Uterus (tissue), 2 donors: ENCODE measurements at regions not wholly inside any gene's neighbourhood (a gene's known extent, or its start where the extent isn't known, plus 50 kb on each side); places are given as distances from the start of the nearest gene placed in this dataset.

ENCODE experiments used
- CTCF ChIP-seq, 4 experiments: fragments of 200-600 bp in 2 of 4; fragments of 450-650 bp in 2 of 4; sonication (generic) in 2 of 4; IDR thresholded peaks; one replicate each; pipeline ENCODE4 v1.5.1; 2016 to 2019; ENCODE audit warnings: antibody characterized with exemption in 4 of 4, mild to moderate bottlenecking in 2 of 4, moderate library complexity in 1 of 4
- POLR2A ChIP-seq, 2 donors: fragments of 450-650 bp; IDR thresholded peaks; one replicate each; pipeline ENCODE4 v1.6.1; 2016; ENCODE audit warnings: antibody characterized with exemption in 2 of 2, mild to moderate bottlenecking in 1 of 2, moderate library complexity in 1 of 2

- TF ChIP-seq CTCF (IDR thresholded peaks at IDR 0.05) (no peak), POLR2A (IDR thresholded peaks at IDR 0.05) (no peak)
Measured at GRCh38 chr13:40472427-40473220, 193.8 kb downstream of the FOXO1 start.
